ENCODE measurements at regions not wholly inside any gene's neighbourhood (a gene's known extent, or its start where the extent isn't known, plus 50 kb on each side); places are given as distances from the start of the nearest gene placed in this dataset.

DNA sequence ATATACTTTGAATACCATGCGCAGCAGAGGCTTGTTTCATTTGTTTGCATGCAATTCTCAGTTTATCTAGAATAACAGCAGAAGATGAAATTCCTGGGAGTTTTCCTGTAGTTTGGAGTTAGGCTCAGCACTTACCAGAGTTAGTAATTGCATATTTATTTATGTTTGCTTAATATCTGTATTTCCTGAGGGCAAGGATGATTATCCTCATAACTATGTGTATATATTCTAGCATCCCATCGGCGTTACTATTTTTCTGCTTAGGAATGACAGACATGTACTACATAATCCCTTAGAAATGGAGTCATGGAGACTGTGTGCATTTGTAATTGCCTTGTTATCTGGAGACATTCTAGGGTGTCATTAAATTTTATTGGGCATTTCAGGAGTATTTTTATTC is 1184.8 kb downstream of the DTWD2 start:
- H3K27ac Mint-ChIP-seq = peak overlapping the region; percentile 61
- H3K27me3 Mint-ChIP-seq (ENCODE audit: insufficient read depth) = no peaks in the 10 kb centered on the region
- H3K36me3 Mint-ChIP-seq (ENCODE audit: low read depth) = peaks cover 33% of the 10 kb centered on the region
- H3K4me1 Mint-ChIP-seq (ENCODE audit: low read depth) = peaks cover 67% of the 10 kb centered on the region
- H3K9me3 Mint-ChIP-seq = peaks cover 19% of the 10 kb centered on the region
- H3K4me3 Mint-ChIP-seq = peak overlapping the region; percentile 30; the same call in 1 of the 2 replicates
- TF ChIP-seq, protein P1, sequence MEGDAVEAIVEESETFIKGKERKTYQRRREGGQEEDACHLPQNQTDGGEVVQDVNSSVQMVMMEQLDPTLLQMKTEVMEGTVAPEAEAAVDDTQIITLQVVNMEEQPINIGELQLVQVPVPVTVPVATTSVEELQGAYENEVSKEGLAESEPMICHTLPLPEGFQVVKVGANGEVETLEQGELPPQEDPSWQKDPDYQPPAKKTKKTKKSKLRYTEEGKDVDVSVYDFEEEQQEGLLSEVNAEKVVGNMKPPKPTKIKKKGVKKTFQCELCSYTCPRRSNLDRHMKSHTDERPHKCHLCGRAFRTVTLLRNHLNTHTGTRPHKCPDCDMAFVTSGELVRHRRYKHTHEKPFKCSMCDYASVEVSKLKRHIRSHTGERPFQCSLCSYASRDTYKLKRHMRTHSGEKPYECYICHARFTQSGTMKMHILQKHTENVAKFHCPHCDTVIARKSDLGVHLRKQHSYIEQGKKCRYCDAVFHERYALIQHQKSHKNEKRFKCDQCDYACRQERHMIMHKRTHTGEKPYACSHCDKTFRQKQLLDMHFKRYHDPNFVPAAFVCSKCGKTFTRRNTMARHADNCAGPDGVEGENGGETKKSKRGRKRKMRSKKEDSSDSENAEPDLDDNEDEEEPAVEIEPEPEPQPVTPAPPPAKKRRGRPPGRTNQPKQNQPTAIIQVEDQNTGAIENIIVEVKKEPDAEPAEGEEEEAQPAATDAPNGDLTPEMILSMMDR (IDR thresholded peaks at IDR 0.05) = no peak
- peak; percentile 91 for DNase-seq

DNA sequence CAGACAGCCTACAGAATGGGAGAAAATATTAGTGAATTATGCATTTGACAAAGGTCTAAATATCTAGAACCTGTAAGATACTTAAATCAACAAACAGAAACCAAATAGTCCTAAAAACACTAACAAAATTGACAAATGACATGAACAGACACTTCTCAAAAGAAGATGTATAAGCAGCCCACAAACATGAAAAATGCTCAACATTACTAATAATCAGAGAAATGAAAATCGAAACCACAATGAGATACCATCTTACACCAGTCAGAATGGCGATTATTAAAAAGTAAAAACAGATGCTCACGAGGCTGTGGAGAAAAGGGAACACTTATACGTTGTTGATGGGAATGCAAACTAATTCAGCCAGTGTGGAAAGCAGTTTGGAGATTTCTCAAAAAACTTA is 1186.8 kb downstream of the DTWD2 start:
- Mint-ChIP-seq H3K4me3 (no peak overlapping the region), H3K27ac (peak overlapping the region; percentile 7; the same call in 1 of the 2 replicates), H3K9me3 (peaks cover 19% of the 10 kb centered on the region), H3K4me1 (ENCODE audit: low read depth) (peaks cover 65% of the 10 kb centered on the region), H3K36me3 (ENCODE audit: low read depth) (peaks cover 33% of the 10 kb centered on the region), H3K27me3 (ENCODE audit: insufficient read depth) (no peaks in the 10 kb centered on the region)
- TF ChIP-seq, protein P1 (IDR thresholded peaks at IDR 0.05) = no peak
- no peak for DNase-seq

DNA sequence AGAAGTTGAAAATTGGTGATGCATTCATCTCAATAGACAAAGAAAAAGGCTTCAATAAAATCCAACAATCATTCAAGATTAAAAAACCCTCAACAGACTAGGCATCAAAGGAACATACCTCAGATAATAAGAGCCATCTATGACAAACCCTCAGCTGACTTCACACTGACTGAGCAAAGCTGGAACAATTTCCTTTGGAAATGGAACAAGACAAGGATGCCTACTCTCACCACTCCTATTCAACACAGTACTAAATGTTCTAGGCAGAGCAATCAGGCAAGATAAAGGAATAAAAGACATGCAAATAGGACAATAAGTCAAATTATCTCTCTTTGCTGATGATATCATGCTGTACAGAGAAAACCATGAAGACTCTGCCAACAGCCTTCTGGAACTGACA is 1188.1 kb downstream of the DTWD2 start:
- H3K9me3 Mint-ChIP-seq = peaks cover 15% of the 10 kb centered on the region
- H3K27ac Mint-ChIP-seq = peak overlapping the region; percentile 50
- TF ChIP-seq, protein P1 (IDR thresholded peaks at IDR 0.05) = no peak
- H3K4me1 Mint-ChIP-seq (ENCODE audit: low read depth) = peaks cover 63% of the 10 kb centered on the region
- peak; percentile 14 for DNase-seq
- H3K27me3 Mint-ChIP-seq (ENCODE audit: insufficient read depth) = no peaks in the 10 kb centered on the region; the same call in 1 of the 2 replicates
- H3K4me3 Mint-ChIP-seq = peak overlapping the region; percentile 1; the same call in 1 of the 2 replicates
- peaks cover 31% of the 10 kb centered on the region for H3K36me3 Mint-ChIP-seq (ENCODE audit: low read depth)

DNA sequence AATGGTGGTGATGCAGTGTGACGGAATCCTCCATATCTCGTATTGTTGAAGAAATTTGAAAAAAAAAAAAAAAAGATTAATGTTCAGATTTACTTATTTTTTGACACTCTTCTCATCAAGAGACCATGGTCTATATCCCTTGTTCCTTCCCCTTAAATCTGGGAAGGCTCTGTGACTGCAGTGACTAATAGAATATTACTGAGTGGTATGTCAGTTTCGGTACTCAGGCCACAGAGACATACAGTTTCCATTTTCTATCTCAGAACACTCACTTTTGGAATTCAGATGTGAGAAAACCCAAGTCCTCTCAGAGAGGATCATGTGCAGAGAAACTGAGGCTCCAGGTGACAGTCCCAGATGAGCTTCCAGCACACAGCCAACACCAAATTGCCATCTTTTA is 1193.5 kb downstream of the DTWD2 start:
- TF ChIP-seq, protein P1 (IDR thresholded peaks at IDR 0.05) = no peak
- Mint-ChIP-seq H3K4me1 (ENCODE audit: low read depth) (peaks cover 37% of the 10 kb centered on the region), H3K36me3 (ENCODE audit: low read depth) (peaks cover 7% of the 10 kb centered on the region; the same call in 1 of the 2 replicates), H3K27ac (peak overlapping the region; percentile 38; the same call in 1 of the 2 replicates), H3K4me3 (peak overlapping the region; percentile 40), H3K9me3 (no peaks in the 10 kb centered on the region), H3K27me3 (ENCODE audit: insufficient read depth) (no peaks in the 10 kb centered on the region; the same call in 1 of the 2 replicates)
- DNase-seq = peak; percentile 11

DNA sequence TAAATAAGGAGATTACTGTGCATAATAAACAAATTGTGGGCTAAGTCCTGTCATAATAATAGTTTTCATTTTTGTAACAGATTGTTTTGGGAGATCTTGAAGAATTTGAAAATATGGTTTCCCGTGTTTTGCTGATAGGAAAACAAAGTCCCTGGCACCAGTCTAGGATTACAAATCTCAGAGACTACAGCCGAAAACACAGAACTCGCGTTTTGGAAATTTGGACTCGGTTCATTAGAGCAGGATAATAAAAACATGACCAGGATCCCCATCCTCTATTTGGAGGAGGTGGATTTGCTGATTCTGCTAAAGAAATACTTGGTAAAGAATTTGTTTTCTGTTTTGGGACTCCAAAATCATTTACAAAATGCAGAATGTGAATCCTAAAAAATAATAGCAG is 1194.4 kb downstream of the DTWD2 start:
- Mint-ChIP-seq H3K4me1 (ENCODE audit: low read depth) (peaks cover 35% of the 10 kb centered on the region), H3K27me3 (ENCODE audit: insufficient read depth) (no peaks in the 10 kb centered on the region; the same call in 1 of the 2 replicates)

More for the DNA sequence above, 1194.4 kb downstream of the DTWD2 start:
- TF ChIP-seq, protein P1 (IDR thresholded peaks at IDR 0.05) = no peak
- Mint-ChIP-seq H3K27ac (no peak overlapping the region), H3K9me3 (no peaks in the 10 kb centered on the region), H3K4me3 (no peak overlapping the region), H3K36me3 (ENCODE audit: low read depth) (peaks cover 7% of the 10 kb centered on the region; the same call in 1 of the 2 replicates)
- DNase-seq = no peak

Data from HFFc6 (cell line).